ENCODE measurements at regions not wholly inside any gene's neighbourhood (a gene's known extent, or its start where the extent isn't known, plus 50 kb on each side); places are given as distances from the start of the nearest gene placed in this dataset.

GRCh38 chr3:40621252-40621651, 96.5 kb downstream of the ZNF621 start:
- in situ Hi-C loops (cut with MboI) (no loop called here), intact Hi-C loops (cut with micrococcal nuclease) (no loop called here)
- FAIRE-seq, result no peak
- Histone ChIP-seq H3K9me3 (replicated peaks; ENCODE audit: control insufficient read depth, insufficient read depth, low read depth, low read length) (0 out of 2 replicates have a peak, but pooled peaks cover 3% of the 10 kb centered on the region), H3K4me1 (replicated peaks in 1 of 2; ENCODE audit: control insufficient read depth in 2 of 2, insufficient read depth in 2 of 2, low read length in 2 of 2) (peaks cover 0 to 6% of the 10 kb centered on the region in 2 experiments; a peak in 1 of 5 replicates), H3K36me3 (ENCODE audit: control insufficient read depth, insufficient read depth, low read length) (no peaks in the 10 kb centered on the region), H3K4me2 (ENCODE audit: insufficient read depth, low read length) (no peak overlapping the region), H4K20me1 (replicated peaks; ENCODE audit: control insufficient read depth, insufficient read depth, low read length) (no peaks in the 10 kb centered on the region), H3K27me3 (ENCODE audit: control insufficient read depth in 2 of 2, insufficient read depth in 2 of 2, low read length in 2 of 2) (peaks cover 4 to 16% of the 10 kb centered on the region in 2 experiments; a peak in 4 of 5 replicates), H3K79me2 (ENCODE audit: control insufficient read depth, insufficient read depth, low read length) (no peaks in the 10 kb centered on the region), H3K27ac (ENCODE audit: extremely low read depth, low read depth, low read length) (no peak overlapping the region), H3K4me3 (no peak overlapping the region), H3K9me1 (ENCODE audit: control insufficient read depth, insufficient read depth, low read length) (no peaks in the 10 kb centered on the region), H2AFZ (ENCODE audit: low read depth, low read length) (no peak overlapping the region), H3K9ac (ENCODE audit: insufficient read depth in 1 of 2, low read depth in 2 of 2, low read length in 2 of 2) (no peak overlapping the region)
- ChIA-PET POLR2A (no interaction called here), CTCF (ENCODE audit: low intra/inter-chr PET ratio) (no interaction called here)
- no peak for DNase-seq (ENCODE audit: extremely low read depth in 1 of 4, low spot score in 3 of 4)
- BruUV-seq (replicated peaks), result no TSS peak
- WGBS (ENCODE audit: insufficient coverage, low coverage, missing lambda C conversion rate), result 3% methylated on average over 4 of the region's 4 CpGs
- TF ChIP-seq RREB1 (CRISPR knock-in tag; IDR thresholded peaks at IDR 0.05) (no peak), NFIC (IDR thresholded peaks at IDR 0.05) (peak; percentile 51), FUS (optimal IDR thresholded peaks at IDR 0.05; ENCODE audit: low read depth, low read length) (no peak), SREBF2 (CRISPR knock-in tag; IDR thresholded peaks at IDR 0.05) (no peak), TRIM28 (IDR thresholded peaks at IDR 0.05) (no peak), ZNF277 (CRISPR knock-in tag; IDR thresholded peaks at IDR 0.05; ENCODE audit: borderline replicate concordance) (no peak), BRD4 (IDR thresholded peaks at IDR 0.05) (no peak)
- ATAC-seq, result no peak
